ENCODE measurements at regions not wholly inside any gene's neighbourhood (a gene's known extent, or its start where the extent isn't known, plus 50 kb on each side); places are given as distances from the start of the nearest gene placed in this dataset.

- H3K9me3 ChIP-seq (ENCODE audit: insufficient read depth, low read depth, low read length), result peaks cover 22% of the 10 kb centered on the region; the same call in 1 of the 2 replicates
- no peak overlapping the region for H3K4me3 ChIP-seq (ENCODE audit: low read length)
- 87% methylated on average over 5 of the region's 5 CpGs for WGBS
- no peaks in the 10 kb centered on the region for H3K36me3 ChIP-seq (ENCODE audit: insufficient read depth, low read length)
- no peak overlapping the region for H3K9ac ChIP-seq (ENCODE audit: low read depth, low read length)
- no peaks in the 10 kb centered on the region for H3K27me3 ChIP-seq (ENCODE audit: insufficient read depth, low read length)
- no peaks in the 10 kb centered on the region for H3K4me1 ChIP-seq (ENCODE audit: insufficient read depth, low read length)
- H3K27ac ChIP-seq (ENCODE audit: low read depth, low read length), result no peak overlapping the region
Measured at GRCh38 chr6:170124836-170125235, 166.0 kb downstream of the DLL1 start.

GRCh38 chr6:170124150-170124549 is 166.7 kb downstream of the DLL1 start:
- Histone ChIP-seq H3K27ac (ENCODE audit: low read depth, low read length) (no peak overlapping the region), H3K27me3 (ENCODE audit: insufficient read depth, low read length) (no peaks in the 10 kb centered on the region), H3K36me3 (ENCODE audit: insufficient read depth, low read length) (no peaks in the 10 kb centered on the region), H3K9ac (ENCODE audit: low read depth, low read length) (no peak overlapping the region), H3K9me3 (ENCODE audit: insufficient read depth, low read depth, low read length) (peaks cover 29% of the 10 kb centered on the region; the same call in 1 of the 2 replicates), H3K4me1 (ENCODE audit: insufficient read depth, low read length) (no peaks in the 10 kb centered on the region), H3K4me3 (ENCODE audit: low read length) (no peak overlapping the region)
- WGBS, result 93% methylated on average over 2 of the region's 2 CpGs

GRCh38 chr6:170122651-170123050 is 168.2 kb downstream of the DLL1 start:
- no peak overlapping the region for H3K4me3 ChIP-seq (ENCODE audit: low read length)
- no peaks in the 10 kb centered on the region; the same call in 1 of the 2 replicates for H3K4me1 ChIP-seq (ENCODE audit: insufficient read depth, low read length)
- no peak overlapping the region for H3K27ac ChIP-seq (ENCODE audit: low read depth, low read length)
- H3K27me3 ChIP-seq (ENCODE audit: insufficient read depth, low read length), result no peaks in the 10 kb centered on the region
- 87% methylated on average over 1 of the region's 1 CpG for WGBS
- no peaks in the 10 kb centered on the region for H3K36me3 ChIP-seq (ENCODE audit: insufficient read depth, low read length)
- H3K9me3 ChIP-seq (ENCODE audit: insufficient read depth, low read depth, low read length), result peaks cover 30% of the 10 kb centered on the region; the same call in 1 of the 2 replicates
- H3K9ac ChIP-seq (ENCODE audit: low read depth, low read length), result no peak overlapping the region

GRCh38 chr6:170117111-170117972 is 173.5 kb downstream of the DLL1 start:
- H3K9ac ChIP-seq (ENCODE audit: low read depth, low read length), result no peak overlapping the region
- 94% methylated on average over 21 of the region's 21 CpGs for WGBS
- H3K27me3 ChIP-seq (ENCODE audit: insufficient read depth, low read length), result no peaks in the 10 kb centered on the region
- no peaks in the 10 kb centered on the region for H3K36me3 ChIP-seq (ENCODE audit: insufficient read depth, low read length)
- H3K9me3 ChIP-seq (ENCODE audit: insufficient read depth, low read depth, low read length), result peaks cover 29% of the 10 kb centered on the region; the same call in 1 of the 2 replicates
- no peak overlapping the region for H3K27ac ChIP-seq (ENCODE audit: low read depth, low read length)
- no peaks in the 10 kb centered on the region; the same call in 1 of the 2 replicates for H3K4me1 ChIP-seq (ENCODE audit: insufficient read depth, low read length)
- no peak overlapping the region for H3K4me3 ChIP-seq (ENCODE audit: low read length)

GRCh38 chr6:170116636-170117035 is 174.2 kb downstream of the DLL1 start:
- H3K9ac ChIP-seq (ENCODE audit: low read depth, low read length), result no peak overlapping the region
- peaks cover 25% of the 10 kb centered on the region; the same call in 1 of the 2 replicates for H3K9me3 ChIP-seq (ENCODE audit: insufficient read depth, low read depth, low read length)
- no peak overlapping the region for H3K4me3 ChIP-seq (ENCODE audit: low read length)
- no peaks in the 10 kb centered on the region for H3K36me3 ChIP-seq (ENCODE audit: insufficient read depth, low read length)
- no peaks in the 10 kb centered on the region; the same call in 1 of the 2 replicates for H3K4me1 ChIP-seq (ENCODE audit: insufficient read depth, low read length)
- 90% methylated on average over 7 of the region's 7 CpGs for WGBS
- no peak overlapping the region for H3K27ac ChIP-seq (ENCODE audit: low read depth, low read length)
- no peaks in the 10 kb centered on the region for H3K27me3 ChIP-seq (ENCODE audit: insufficient read depth, low read length)

- H3K27me3 ChIP-seq (ENCODE audit: insufficient read depth, low read length), result no peaks in the 10 kb centered on the region
- H3K9ac ChIP-seq (ENCODE audit: low read depth, low read length), result no peak overlapping the region
- no peak overlapping the region for H3K4me3 ChIP-seq (ENCODE audit: low read length)
- H3K27ac ChIP-seq (ENCODE audit: low read depth, low read length), result no peak overlapping the region
- H3K4me1 ChIP-seq (ENCODE audit: insufficient read depth, low read length), result no peaks in the 10 kb centered on the region; the same call in 1 of the 2 replicates
- WGBS, result 83% methylated on average over 15 of the region's 15 CpGs
- H3K9me3 ChIP-seq (ENCODE audit: insufficient read depth, low read depth, low read length), result peaks cover 11% of the 10 kb centered on the region; the same call in 1 of the 2 replicates
- no peaks in the 10 kb centered on the region for H3K36me3 ChIP-seq (ENCODE audit: insufficient read depth, low read length)
Measured at GRCh38 chr6:170114956-170115855, 175.7 kb downstream of the DLL1 start.

- Histone ChIP-seq H3K4me3 (ENCODE audit: low read length) (no peak overlapping the region), H3K27ac (ENCODE audit: low read depth, low read length) (no peak overlapping the region), H3K9ac (ENCODE audit: low read depth, low read length) (no peak overlapping the region), H3K36me3 (ENCODE audit: insufficient read depth, low read length) (no peaks in the 10 kb centered on the region), H3K4me1 (ENCODE audit: insufficient read depth, low read length) (no peaks in the 10 kb centered on the region; the same call in 1 of the 2 replicates), H3K9me3 (ENCODE audit: insufficient read depth, low read depth, low read length) (peaks cover 2% of the 10 kb centered on the region; the same call in 1 of the 2 replicates), H3K27me3 (ENCODE audit: insufficient read depth, low read length) (no peaks in the 10 kb centered on the region)
- 92% methylated on average over 9 of the region's 9 CpGs for WGBS
Measured at GRCh38 chr6:170114187-170114945, 176.5 kb downstream of the DLL1 start.

- WGBS, result 98% methylated on average over 3 of the region's 3 CpGs
- Histone ChIP-seq H3K4me1 (ENCODE audit: insufficient read depth, low read length) (no peaks in the 10 kb centered on the region; the same call in 1 of the 2 replicates), H3K9me3 (ENCODE audit: insufficient read depth, low read depth, low read length) (no peaks in the 10 kb centered on the region), H3K27me3 (ENCODE audit: insufficient read depth, low read length) (no peaks in the 10 kb centered on the region), H3K4me3 (ENCODE audit: low read length) (no peak overlapping the region), H3K36me3 (ENCODE audit: insufficient read depth, low read length) (no peaks in the 10 kb centered on the region), H3K27ac (ENCODE audit: low read depth, low read length) (no peak overlapping the region), H3K9ac (ENCODE audit: low read depth, low read length) (no peak overlapping the region)
Measured at GRCh38 chr6:170113141-170113540, 177.7 kb downstream of the DLL1 start.

- Histone ChIP-seq H3K27ac (ENCODE audit: low read depth, low read length) (no peak overlapping the region), H3K4me3 (ENCODE audit: low read length) (no peak overlapping the region), H3K36me3 (ENCODE audit: insufficient read depth, low read length) (no peaks in the 10 kb centered on the region), H3K9me3 (ENCODE audit: insufficient read depth, low read depth, low read length) (no peaks in the 10 kb centered on the region), H3K4me1 (ENCODE audit: insufficient read depth, low read length) (no peaks in the 10 kb centered on the region), H3K27me3 (ENCODE audit: insufficient read depth, low read length) (no peaks in the 10 kb centered on the region), H3K9ac (ENCODE audit: low read depth, low read length) (no peak overlapping the region)
- 96% methylated on average over 4 of the region's 4 CpGs for WGBS
Measured at GRCh38 chr6:170112583-170112860, 178.4 kb downstream of the DLL1 start.

GRCh38 chr6:170111816-170112582 is 178.9 kb downstream of the DLL1 start:
- no peaks in the 10 kb centered on the region for H3K9me3 ChIP-seq (ENCODE audit: insufficient read depth, low read depth, low read length)
- no peaks in the 10 kb centered on the region for H3K4me1 ChIP-seq (ENCODE audit: insufficient read depth, low read length)
- no peaks in the 10 kb centered on the region for H3K36me3 ChIP-seq (ENCODE audit: insufficient read depth, low read length)
- H3K9ac ChIP-seq (ENCODE audit: low read depth, low read length), result no peak overlapping the region
- H3K27me3 ChIP-seq (ENCODE audit: insufficient read depth, low read length), result no peaks in the 10 kb centered on the region
- 78% methylated on average over 19 of the region's 19 CpGs for WGBS
- no peak overlapping the region for H3K27ac ChIP-seq (ENCODE audit: low read depth, low read length)
- no peak overlapping the region for H3K4me3 ChIP-seq (ENCODE audit: low read length)

Measured in HUES64 (cell line).